ENCODE measurements at regions not wholly inside any gene's neighbourhood (a gene's known extent, or its start where the extent isn't known, plus 50 kb on each side); places are given as distances from the start of the nearest gene placed in this dataset.

DNA sequence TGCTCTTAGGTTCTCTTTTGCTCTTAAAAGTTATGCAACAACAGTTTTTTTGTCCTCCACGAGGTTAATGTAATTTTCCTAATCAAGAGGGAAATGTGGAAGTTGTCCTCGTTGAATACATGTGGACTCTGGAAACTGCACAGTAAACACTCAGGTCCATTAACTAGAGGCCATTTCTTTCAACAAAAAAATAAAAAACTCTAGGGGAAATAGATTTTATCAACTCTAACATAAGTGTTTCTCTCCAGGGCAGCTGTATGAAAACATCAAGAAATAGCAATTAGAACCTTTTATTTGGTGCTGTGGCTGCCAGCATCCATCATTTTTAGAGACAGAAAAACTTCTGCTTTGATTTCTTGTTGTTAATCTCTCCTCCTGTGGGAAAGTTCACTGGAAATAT lies 288.6 kb downstream of the ICE1 start:
- no peak overlapping the region for H2BK12ac ChIP-seq (ENCODE audit: low read depth, low read length)
- DNase-seq (ENCODE audit: low read depth in 1 of 2, low spot score in 2 of 2) (no peak), FAIRE-seq (no peak)
- no peak overlapping the region for H3K56ac ChIP-seq (replicated peaks; ENCODE audit: insufficient read length, low read depth, low read length)
- no peak overlapping the region for H4K8ac ChIP-seq (ENCODE audit: extremely low read depth, insufficient read depth, low read length)
- H3K4me3 ChIP-seq (ENCODE audit: extremely low read depth in 1 of 4, insufficient read depth in 2 of 4, low read depth in 3 of 4, low read length in 4 of 4) = no peak overlapping the region
- no peak overlapping the region for H3K4me2 ChIP-seq (ENCODE audit: insufficient read depth in 1 of 2, low read depth in 2 of 2, low read length in 2 of 2)
- H4K5ac ChIP-seq (ENCODE audit: insufficient read length, low read depth, low read length) = no peak overlapping the region
- ChIA-PET POLR2A (ENCODE audit: partially characterized antibody) (no interaction called here), CTCF (ENCODE audit: partially characterized antibody) (interaction anchor here (1.2 to 1.4 kb wide), 2 partner anchors 11 to 170 kb away, joined by 3 read pairs; no protein-coding TSS in a partner anchor)
- no peak overlapping the region for H3K9ac ChIP-seq (replicated peaks in 1 of 4; ENCODE audit: extremely low read depth in 1 of 4, low read depth in 3 of 4, low read length in 3 of 4)
- no peaks in the 10 kb centered on the region for H3K27me3 ChIP-seq (replicated peaks in 1 of 4; ENCODE audit: control insufficient read depth in 3 of 4, extremely low read depth in 1 of 4, insufficient read depth in 3 of 4, low read length in 3 of 4)
- no peak overlapping the region for H3K23ac ChIP-seq (ENCODE audit: insufficient read length)
- no peaks in the 10 kb centered on the region for H3K79me2 ChIP-seq (ENCODE audit: control insufficient read depth in 1 of 2, insufficient read depth in 2 of 2, low read length in 2 of 2)
- no peaks in the 10 kb centered on the region for H3K4me1 ChIP-seq (replicated peaks in 1 of 4; ENCODE audit: control insufficient read depth in 3 of 4, insufficient read depth in 4 of 4, low read length in 3 of 4)
- no peaks in the 10 kb centered on the region for H3K36me3 ChIP-seq (ENCODE audit: control insufficient read depth in 2 of 4, insufficient read depth in 4 of 4, low read length in 3 of 4)
- H3K9me3 ChIP-seq (ENCODE audit: insufficient read depth in 2 of 2, low read depth in 1 of 2, low read length in 1 of 2) = peaks cover 0 to 5% of the 10 kb centered on the region in 2 experiments; a peak in 1 of 4 replicates
- H2AFZ ChIP-seq (ENCODE audit: low read length) = no peak overlapping the region
- no peak overlapping the region for H3K4ac ChIP-seq (replicated peaks; ENCODE audit: insufficient read length, low read depth, low read length)
- 89% methylated on average over 2 of the region's 2 CpGs; no CpG with 5 or more reads in 1 of the 2 experiments for WGBS, 2 experiments (ENCODE audit: extremely low coverage in 1 of 2, insufficient coverage in 1 of 2, insufficient read length in 1 of 2, insufficient replicate concordance in 2 of 2, low coverage in 1 of 2, low lambda C conversion rate in 2 of 2, missing lambda C conversion rate in 1 of 2)
- H2BK120ac ChIP-seq (replicated peaks; ENCODE audit: low read depth, low read length) = no peak overlapping the region
- no peak overlapping the region for H4K91ac ChIP-seq (replicated peaks; ENCODE audit: insufficient read length, low read length)
- no peaks in the 10 kb centered on the region; the same call in 1 of the 2 replicates for H3K23me2 ChIP-seq (ENCODE audit: low read depth, low read length)
- H2BK15ac ChIP-seq (ENCODE audit: low read length) = no peak overlapping the region
- no peaks in the 10 kb centered on the region for H4K20me1 ChIP-seq (replicated peaks in 1 of 2; ENCODE audit: control insufficient read depth in 1 of 2, insufficient read depth in 2 of 2, low read length in 2 of 2)
- H3K79me1 ChIP-seq (ENCODE audit: low read depth, low read length) = no peaks in the 10 kb centered on the region
- no peak overlapping the region for H3K14ac ChIP-seq (ENCODE audit: insufficient read length)
- no peak overlapping the region for H2BK20ac ChIP-seq (ENCODE audit: low read length)
- H3K18ac ChIP-seq (ENCODE audit: extremely low read depth, low read length) = no peak overlapping the region
- H3K27ac ChIP-seq (ENCODE audit: low read depth, low read length) = no peak overlapping the region
- H2AK5ac ChIP-seq (ENCODE audit: low read depth, low read length) = no peak overlapping the region
- H2BK5ac ChIP-seq (ENCODE audit: low read depth, low read length) = no peak overlapping the region
- no peak for TF ChIP-seq TCF12 (IDR thresholded peaks at IDR 0.05; ENCODE audit: low read depth, low read length)
- TF ChIP-seq RNF2 (IDR thresholded peaks at IDR 0.05; ENCODE audit: borderline replicate concordance, low read depth, low read length, missing control alignments, poor library complexity, severe bottlenecking) = no peak
- no peak for TF ChIP-seq SRF (IDR thresholded peaks at IDR 0.05; ENCODE audit: low read depth, low read length)
- no peak for TF ChIP-seq TBP (IDR thresholded peaks at IDR 0.05; ENCODE audit: low read depth, low read length)
- no peak for TF ChIP-seq BCL11A (IDR thresholded peaks at IDR 0.05; ENCODE audit: low read depth in 2 of 2, low read length in 2 of 2)
- TF ChIP-seq CBX5 (IDR thresholded peaks at IDR 0.05; ENCODE audit: low read depth, low read length) = no peak

All from H1 (cell line).